Esophagus squamous epithelium (tissue), 4 donors: ENCODE measurements at regions not wholly inside any gene's neighbourhood (a gene's known extent, or its start where the extent isn't known, plus 50 kb on each side); places are given as distances from the start of the nearest gene placed in this dataset.

Experiments
- CTCF ChIP-seq, 6 experiments: fragments of 450-650 bp in 4 of 6; fragments of 200-600 bp in 2 of 6; sonication (generic) in 2 of 6; IDR thresholded peaks; one replicate each; pipeline ENCODE4 v1.5.1; 2016 to 2019; ENCODE audit warnings: antibody characterized with exemption in 6 of 6, mild to moderate bottlenecking in 4 of 6, moderate library complexity in 4 of 6
- POLR2A ChIP-seq, 4 donors: fragments of 450-650 bp; IDR thresholded peaks; one replicate each; pipeline ENCODE4 v1.6.1; 2017; ENCODE audit warnings: antibody characterized with exemption in 4 of 4, mild to moderate bottlenecking in 4 of 4, moderate library complexity in 3 of 4

GRCh38 chr4:180350901-180351300 is 1892.3 kb upstream of the TENM3 start:
- TF ChIP-seq POLR2A (IDR thresholded peaks at IDR 0.05) = no peak
- no peak for TF ChIP-seq CTCF (IDR thresholded peaks at IDR 0.05)
